Muscle layer of colon (tissue), 2 donors: ENCODE measurements at regions not wholly inside any gene's neighbourhood (a gene's known extent, or its start where the extent isn't known, plus 50 kb on each side); places are given as distances from the start of the nearest gene placed in this dataset.
"Not testable (repeated sequence)": the region's sequence is repeated elsewhere in the genome, so short reads cannot be mapped to it uniquely, and the experiment has no call there.

Source experiments
- H3K27ac ChIP-seq: one replicate; pipeline ENCODE4 v1.7.0; 2013; ENCODE audit warnings: low read depth, mild to moderate bottlenecking, low read length, moderate library complexity
- H3K27me3 ChIP-seq, 2 donors: one replicate each; pipeline ENCODE4 v1.7.0; 2013; ENCODE audit warnings: low read length in 2 of 2, mild to moderate bottlenecking in 2 of 2; ENCODE audit not compliant: insufficient read depth in 2 of 2, control insufficient read depth in 1 of 2
- H3K36me3 ChIP-seq: one replicate; pipeline ENCODE4 v1.7.0; 2013; ENCODE audit warnings: mild to moderate bottlenecking, low read length; ENCODE audit not compliant: insufficient read depth
- H3K4me1 ChIP-seq: one replicate; pipeline ENCODE4 v1.7.0; 2013; ENCODE audit warnings: mild to moderate bottlenecking, low read length; ENCODE audit not compliant: insufficient read depth
- H3K4me3 ChIP-seq, 2 donors: one replicate each; pipeline ENCODE4 v1.7.0; 2013; ENCODE audit warnings: low read length in 2 of 2, low read depth in 1 of 2, mild to moderate bottlenecking in 1 of 2, moderate library complexity in 1 of 2
- H3K9ac ChIP-seq: one replicate; pipeline ENCODE4 v1.7.0; 2013; ENCODE audit warnings: low read length
- H3K9me3 ChIP-seq: one replicate; pipeline ENCODE4 v1.7.0; 2013; ENCODE audit warnings: mild to moderate bottlenecking, low read length
- donor health status: abdominal sarcoma.
- donor health status: Adenocarcinoma of cecum.

DNA sequence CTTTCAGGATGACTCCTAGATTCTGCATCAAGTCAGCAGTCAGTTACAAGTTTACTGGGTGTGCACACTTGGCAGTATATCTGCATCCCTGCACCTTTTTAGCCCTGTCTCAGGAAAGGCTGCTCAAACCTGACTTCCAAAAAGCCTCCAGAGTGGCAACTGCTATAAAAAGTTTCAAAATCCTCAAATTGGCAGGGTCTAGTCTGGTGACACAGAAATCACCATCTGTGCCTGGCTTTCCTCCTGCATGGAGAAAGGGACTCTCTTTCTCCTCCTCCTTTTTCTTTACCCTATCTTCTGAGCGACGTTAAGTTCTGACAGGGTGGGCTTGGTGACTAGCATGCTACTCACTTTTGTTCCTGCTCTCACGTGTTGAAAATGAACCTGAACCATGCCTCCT, 679.5 kb downstream of the C12orf50 start:
- Histone ChIP-seq H3K27me3 (no peaks in the 10 kb centered on the region), H3K9ac (no peak overlapping the region), H3K36me3 (no peaks in the 10 kb centered on the region), H3K4me3 (no peak overlapping the region), H3K4me1 (no peaks in the 10 kb centered on the region), H3K9me3 (no peaks in the 10 kb centered on the region), H3K27ac (no peak overlapping the region)

DNA sequence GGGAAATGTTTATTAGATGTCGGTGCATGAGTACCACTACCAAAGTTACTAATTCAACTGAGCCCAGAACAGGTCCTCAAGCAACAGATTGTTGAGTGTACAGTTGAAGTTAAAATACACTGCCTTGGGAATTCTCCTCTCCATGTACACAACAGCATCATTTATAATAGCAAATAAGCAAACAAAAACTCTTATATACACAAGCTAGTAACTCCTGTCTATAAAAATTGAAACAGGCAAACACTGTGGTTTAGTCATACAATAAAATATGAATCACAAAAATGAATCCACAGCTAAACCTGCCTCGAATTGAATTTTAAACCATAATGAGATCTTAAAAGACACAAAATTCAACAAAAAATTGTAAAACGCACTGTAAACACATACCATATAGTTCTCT, 681.1 kb downstream of the C12orf50 start:
- Histone ChIP-seq H3K36me3 (no peaks in the 10 kb centered on the region), H3K9me3 (no peaks in the 10 kb centered on the region), H3K27me3 (no peaks in the 10 kb centered on the region), H3K4me1 (no peaks in the 10 kb centered on the region), H3K4me3 (no peak overlapping the region), H3K27ac (no peak overlapping the region), H3K9ac (no peak overlapping the region)

DNA sequence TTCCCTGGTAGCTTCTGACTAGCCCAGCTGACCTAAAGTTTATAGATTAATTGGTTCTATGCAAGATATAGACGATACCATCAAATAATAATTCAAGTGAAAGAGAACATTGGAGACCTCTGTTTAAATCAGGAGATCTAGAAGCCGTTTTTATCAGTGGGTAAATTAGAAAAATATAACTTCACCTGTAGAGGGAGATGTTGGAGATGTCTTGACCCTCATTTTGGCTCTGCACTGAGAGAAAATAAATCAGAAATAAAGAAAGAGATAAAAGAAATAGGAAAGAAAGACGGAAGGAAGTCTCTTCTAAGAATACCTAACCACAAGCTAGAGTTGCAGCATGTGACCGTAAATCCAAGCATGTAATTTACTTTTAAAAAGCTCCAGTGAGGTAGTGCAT, 684.5 kb downstream of the C12orf50 start:
- no peaks in the 10 kb centered on the region for H3K4me1 ChIP-seq
- no peaks in the 10 kb centered on the region for H3K27me3 ChIP-seq
- H3K9me3 ChIP-seq: no peaks in the 10 kb centered on the region
- H3K36me3 ChIP-seq: no peaks in the 10 kb centered on the region
- no peak overlapping the region for H3K9ac ChIP-seq
- no peak overlapping the region for H3K27ac ChIP-seq
- no peak overlapping the region for H3K4me3 ChIP-seq

DNA sequence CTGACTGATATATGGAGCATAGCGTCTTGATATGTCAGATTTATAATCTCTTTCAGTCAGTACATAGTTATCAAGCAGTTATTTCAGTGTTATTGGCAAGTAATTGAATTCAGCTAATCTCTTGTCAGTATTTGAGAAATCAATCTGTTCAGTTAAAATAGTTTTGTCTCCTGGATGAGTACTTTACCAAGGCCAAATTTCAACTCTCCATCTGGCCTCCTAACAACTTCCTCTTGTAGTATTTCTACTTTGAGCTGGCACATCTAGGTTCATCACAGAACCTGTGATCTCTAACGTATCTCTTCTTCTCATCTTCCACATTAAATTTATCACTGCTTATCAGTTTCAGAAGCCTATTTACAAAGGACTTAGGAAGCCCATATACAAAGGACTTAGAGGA, 690.5 kb downstream of the C12orf50 start:
- no peaks in the 10 kb centered on the region for H3K36me3 ChIP-seq
- H3K4me3 ChIP-seq: no peak overlapping the region
- H3K27me3 ChIP-seq: no peaks in the 10 kb centered on the region
- no peak overlapping the region for H3K27ac ChIP-seq
- no peak overlapping the region for H3K9ac ChIP-seq
- H3K9me3 ChIP-seq: no peaks in the 10 kb centered on the region
- no peaks in the 10 kb centered on the region for H3K4me1 ChIP-seq

DNA sequence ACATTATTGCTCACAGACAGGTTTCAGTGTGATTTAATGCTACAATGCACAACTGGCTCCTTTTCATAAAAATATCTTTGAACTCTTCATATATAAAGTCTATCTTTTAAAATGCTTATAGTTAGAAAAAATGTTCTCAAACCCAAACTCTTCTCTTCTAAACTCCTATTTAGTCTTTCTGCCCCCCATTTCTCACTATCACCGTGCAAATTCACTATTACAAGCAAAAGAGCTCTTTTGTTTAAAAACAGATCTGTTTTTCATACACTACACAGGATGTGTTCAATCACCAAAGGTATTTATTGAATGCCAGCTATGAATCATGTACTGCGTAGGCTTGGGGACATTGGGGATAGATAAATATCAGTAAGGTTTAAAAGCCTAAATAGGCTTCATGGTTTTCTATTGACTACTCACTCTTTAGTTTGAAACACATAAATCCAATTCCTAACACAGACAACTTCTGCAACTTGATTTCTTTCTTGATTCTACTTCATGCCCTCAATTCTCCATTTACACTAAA, 692.3 kb downstream of the C12orf50 start:
- Histone ChIP-seq H3K9me3 (no peaks in the 10 kb centered on the region), H3K27me3 (no peaks in the 10 kb centered on the region), H3K27ac (no peak overlapping the region), H3K4me3 (no peak overlapping the region), H3K36me3 (no peaks in the 10 kb centered on the region), H3K9ac (no peak overlapping the region), H3K4me1 (no peaks in the 10 kb centered on the region)

DNA sequence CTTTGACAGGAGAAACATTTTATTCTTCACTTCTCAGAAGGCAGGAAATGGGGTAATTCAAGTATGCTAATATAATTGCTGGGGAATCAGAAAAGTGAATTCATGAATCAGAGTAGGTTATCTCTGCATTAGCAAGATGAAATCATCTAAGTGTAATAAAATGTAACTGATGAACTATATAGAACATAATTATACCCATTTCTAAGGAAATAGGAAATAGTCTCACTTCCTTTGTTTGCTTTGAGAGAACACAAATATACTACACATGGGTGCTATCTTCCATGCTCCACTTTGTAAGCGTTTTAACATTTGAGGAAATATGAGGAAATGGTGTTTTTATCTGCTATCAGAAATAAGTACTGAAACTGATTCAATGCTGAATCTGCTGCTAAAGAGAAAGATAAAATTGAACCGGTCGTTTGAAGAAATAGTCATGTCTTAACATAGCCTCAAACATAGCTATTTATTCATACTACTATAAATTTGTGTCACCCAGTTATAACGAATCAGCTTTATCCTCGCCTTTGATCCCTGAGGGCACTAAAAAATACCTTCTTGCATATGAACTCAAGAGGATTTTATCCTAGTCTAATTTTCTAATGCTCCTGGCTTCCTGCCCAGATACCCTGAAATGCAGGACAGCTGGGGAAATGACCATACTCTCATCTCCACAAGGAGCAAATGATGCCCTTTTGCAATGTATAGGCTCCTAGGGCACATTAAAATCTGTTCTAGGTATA, 696.0 kb downstream of the C12orf50 start:
- Histone ChIP-seq H3K27me3 (no peaks in the 10 kb centered on the region), H3K9me3 (no peaks in the 10 kb centered on the region), H3K4me3 (no peak overlapping the region), H3K36me3 (no peaks in the 10 kb centered on the region), H3K9ac (no peak overlapping the region), H3K4me1 (no peaks in the 10 kb centered on the region), H3K27ac (no peak overlapping the region)

DNA sequence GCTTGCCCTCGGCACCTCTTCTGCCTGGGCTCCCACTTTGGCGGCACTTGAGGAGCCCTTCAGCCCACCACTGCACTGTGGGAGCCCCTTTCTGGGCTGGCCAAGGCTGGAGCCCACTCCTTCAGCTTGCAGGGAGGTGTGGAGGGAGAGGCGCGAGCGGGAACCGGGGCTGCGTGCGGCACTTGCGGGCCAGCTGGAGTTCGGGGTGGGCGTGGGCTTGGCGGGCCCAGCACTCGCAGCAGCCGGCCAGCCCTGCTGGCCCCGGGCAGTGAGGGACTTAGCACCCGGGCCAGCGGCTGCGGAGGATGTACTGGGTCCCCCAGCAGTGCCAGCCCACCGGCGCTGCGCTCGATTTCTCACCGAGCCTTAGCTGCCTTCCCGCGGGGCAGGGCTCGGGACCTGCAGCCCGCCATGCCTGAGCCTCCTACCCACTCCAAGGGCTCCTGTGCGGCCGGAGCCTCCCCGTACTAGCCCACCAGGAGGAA, 699.1 kb downstream of the C12orf50 start:
- H3K4me1 ChIP-seq, H3K27ac ChIP-seq, H3K9ac ChIP-seq, H3K4me3 ChIP-seq, H3K36me3 ChIP-seq, H3K9me3 ChIP-seq, H3K27me3 ChIP-seq: not testable (repeated sequence)

DNA sequence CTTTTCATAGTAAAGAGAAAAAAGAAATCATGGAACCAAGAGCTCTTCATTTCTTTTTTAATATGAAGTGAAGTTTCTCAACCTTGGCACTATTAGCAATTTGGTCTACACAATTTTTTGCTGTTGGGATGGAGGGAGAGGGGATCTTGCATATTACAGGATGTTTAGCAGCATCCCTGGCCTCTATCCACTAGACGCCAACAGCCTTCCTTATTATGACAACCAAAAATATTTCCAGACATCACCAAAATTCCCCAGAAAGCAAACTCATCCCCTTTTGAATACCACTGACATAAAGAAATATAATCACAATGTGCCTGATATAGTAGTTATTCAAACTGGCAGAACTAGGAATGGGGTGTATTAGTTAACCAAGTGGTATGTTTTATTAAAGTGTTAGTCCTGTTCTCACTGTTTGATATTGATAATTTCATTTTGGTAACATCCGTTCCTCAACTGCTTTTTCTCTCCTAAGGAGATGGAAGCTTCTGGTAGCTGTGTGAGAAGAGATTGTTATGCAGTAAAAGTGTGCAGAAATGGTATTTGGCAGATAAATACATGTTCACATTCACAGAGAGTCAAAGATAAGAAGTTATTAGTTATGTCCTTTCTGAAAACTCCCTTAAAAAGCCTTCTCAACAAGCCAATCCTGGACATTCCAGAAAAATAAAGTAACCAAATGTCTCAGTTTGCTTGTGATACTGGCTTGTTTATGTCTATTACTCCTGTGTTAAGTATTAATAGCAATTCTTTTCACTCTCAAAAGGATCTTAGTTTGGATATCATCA, 699.9 kb downstream of the C12orf50 start:
- Histone ChIP-seq H3K9me3 (no peaks in the 10 kb centered on the region), H3K36me3 (no peaks in the 10 kb centered on the region), H3K9ac (no peak overlapping the region), H3K4me3 (no peak overlapping the region), H3K27ac (no peak overlapping the region), H3K4me1 (no peaks in the 10 kb centered on the region), H3K27me3 (no peaks in the 10 kb centered on the region)

DNA sequence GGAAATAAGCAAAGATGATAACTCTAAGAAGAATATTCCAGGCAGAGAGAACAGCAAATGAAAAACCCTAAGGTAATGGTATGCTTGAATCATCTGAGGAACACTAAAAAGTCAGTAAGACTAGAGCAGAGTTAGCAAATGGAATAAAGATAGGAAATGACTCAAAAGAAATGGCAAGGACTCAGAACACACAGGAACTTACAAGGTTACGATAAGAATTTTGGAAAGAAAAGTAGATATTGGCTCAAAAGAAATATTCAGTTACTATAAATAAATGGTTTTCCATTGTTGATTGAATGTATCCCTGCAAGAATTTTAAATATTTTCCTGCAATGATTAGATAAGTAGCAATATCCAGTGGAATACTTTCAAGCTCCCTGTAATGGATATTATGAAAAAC, 705.8 kb downstream of the C12orf50 start:
- H3K36me3 ChIP-seq: no peaks in the 10 kb centered on the region
- no peak overlapping the region for H3K27ac ChIP-seq
- no peaks in the 10 kb centered on the region for H3K27me3 ChIP-seq
- no peak overlapping the region for H3K9ac ChIP-seq
- no peaks in the 10 kb centered on the region for H3K9me3 ChIP-seq
- H3K4me3 ChIP-seq: no peak overlapping the region
- H3K4me1 ChIP-seq: no peaks in the 10 kb centered on the region

DNA sequence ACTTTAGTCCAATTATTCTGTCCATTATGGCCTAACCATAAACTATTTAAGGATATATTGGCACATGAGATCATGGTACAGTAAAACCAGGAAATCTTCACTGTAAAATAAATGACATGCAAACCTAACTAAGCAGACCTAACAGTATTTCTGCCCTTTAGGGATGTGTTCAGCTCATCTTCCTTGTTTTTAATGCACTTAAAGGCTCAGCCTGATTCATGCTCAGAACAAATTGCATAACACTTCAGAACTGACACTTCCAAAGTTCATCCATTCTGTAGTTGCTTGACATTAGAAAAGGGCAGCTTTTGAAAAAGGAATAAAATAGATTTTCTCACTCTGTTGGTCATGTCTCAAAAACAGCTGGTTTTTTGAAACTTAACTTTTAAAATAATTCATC, 708.5 kb downstream of the C12orf50 start:
- Histone ChIP-seq H3K36me3 (no peaks in the 10 kb centered on the region), H3K27ac (no peak overlapping the region), H3K4me3 (no peak overlapping the region), H3K9me3 (no peaks in the 10 kb centered on the region), H3K27me3 (no peaks in the 10 kb centered on the region), H3K9ac (no peak overlapping the region), H3K4me1 (no peaks in the 10 kb centered on the region)

DNA sequence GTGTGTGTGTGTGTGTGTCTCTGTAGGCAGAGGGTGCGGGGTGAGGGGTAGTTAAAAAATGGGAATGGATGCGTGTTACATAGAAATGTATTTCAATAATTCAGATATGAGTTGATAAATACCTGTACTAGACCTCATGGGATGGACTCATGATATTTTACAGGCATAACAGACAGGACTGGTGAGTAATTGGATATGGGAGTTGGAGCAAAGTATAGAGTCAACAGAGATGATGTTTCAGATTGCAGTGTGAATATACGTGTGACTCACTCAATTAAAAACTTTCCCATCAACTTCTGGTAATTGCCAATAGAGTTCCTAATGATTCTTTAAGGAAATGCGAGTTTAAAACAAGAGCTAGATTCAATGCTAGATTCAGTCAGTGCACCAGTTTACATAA, 711.9 kb downstream of the C12orf50 start:
- Histone ChIP-seq H3K4me1 (no peaks in the 10 kb centered on the region), H3K27ac (no peak overlapping the region), H3K36me3 (no peaks in the 10 kb centered on the region), H3K9me3 (no peaks in the 10 kb centered on the region), H3K9ac (no peak overlapping the region), H3K27me3 (no peaks in the 10 kb centered on the region), H3K4me3 (no peak overlapping the region)
